ENCODE measurements at regions not wholly inside any gene's neighbourhood (a gene's known extent, or its start where the extent isn't known, plus 50 kb on each side); places are given as distances from the start of the nearest gene placed in this dataset.

DNA sequence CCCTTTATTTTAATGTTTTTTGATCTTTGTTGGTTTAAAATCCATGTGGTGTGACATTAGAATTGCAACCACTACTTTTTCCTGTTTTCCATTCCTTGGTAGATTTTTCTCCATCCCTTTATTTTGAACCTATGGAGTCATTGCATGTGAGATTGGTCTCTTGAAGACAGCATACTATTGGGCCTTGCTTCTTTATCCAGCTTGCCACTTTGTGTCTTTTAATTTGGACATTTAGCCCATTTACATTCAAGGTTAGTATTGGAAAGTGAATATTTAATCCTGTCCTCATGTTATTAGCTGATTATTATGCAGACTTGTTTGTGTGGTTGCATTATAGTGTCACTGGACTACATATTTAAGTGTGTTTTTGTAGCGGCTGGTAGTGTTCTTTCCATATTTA is 782.9 kb downstream of the SLC4A3 start:
- TF ChIP-seq, protein P1, sequence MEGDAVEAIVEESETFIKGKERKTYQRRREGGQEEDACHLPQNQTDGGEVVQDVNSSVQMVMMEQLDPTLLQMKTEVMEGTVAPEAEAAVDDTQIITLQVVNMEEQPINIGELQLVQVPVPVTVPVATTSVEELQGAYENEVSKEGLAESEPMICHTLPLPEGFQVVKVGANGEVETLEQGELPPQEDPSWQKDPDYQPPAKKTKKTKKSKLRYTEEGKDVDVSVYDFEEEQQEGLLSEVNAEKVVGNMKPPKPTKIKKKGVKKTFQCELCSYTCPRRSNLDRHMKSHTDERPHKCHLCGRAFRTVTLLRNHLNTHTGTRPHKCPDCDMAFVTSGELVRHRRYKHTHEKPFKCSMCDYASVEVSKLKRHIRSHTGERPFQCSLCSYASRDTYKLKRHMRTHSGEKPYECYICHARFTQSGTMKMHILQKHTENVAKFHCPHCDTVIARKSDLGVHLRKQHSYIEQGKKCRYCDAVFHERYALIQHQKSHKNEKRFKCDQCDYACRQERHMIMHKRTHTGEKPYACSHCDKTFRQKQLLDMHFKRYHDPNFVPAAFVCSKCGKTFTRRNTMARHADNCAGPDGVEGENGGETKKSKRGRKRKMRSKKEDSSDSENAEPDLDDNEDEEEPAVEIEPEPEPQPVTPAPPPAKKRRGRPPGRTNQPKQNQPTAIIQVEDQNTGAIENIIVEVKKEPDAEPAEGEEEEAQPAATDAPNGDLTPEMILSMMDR (IDR thresholded peaks at IDR 0.05; ENCODE audit: poor library complexity), result no peak
- TF ChIP-seq EZH2phosphoT487 (IDR thresholded peaks at IDR 0.05; ENCODE audit: low read depth, severe bottlenecking, unreplicated experiment), result no peak

Measured in hepatocyte (in vitro differentiated cells).